ENCODE measurements at regions not wholly inside any gene's neighbourhood (a gene's known extent, or its start where the extent isn't known, plus 50 kb on each side); places are given as distances from the start of the nearest gene placed in this dataset.

GRCh38 chr14:105876829-105877228 is 350.4 kb downstream of the TMEM121 start (continued):
- no peak for TF ChIP-seq CHD7 (IDR thresholded peaks at IDR 0.05; ENCODE audit: insufficient replicate concordance, low read length)
- TF ChIP-seq EGR1 (IDR thresholded peaks at IDR 0.05; ENCODE audit: borderline replicate concordance, low read depth, low read length), result no peak
- no peak for TF ChIP-seq KDM4A (IDR thresholded peaks at IDR 0.05; ENCODE audit: low read depth, low read length, severe bottlenecking)
- TF ChIP-seq SIRT6 (IDR thresholded peaks at IDR 0.05; ENCODE audit: low read length), result no peak
- no peak for TF ChIP-seq CBX5 (IDR thresholded peaks at IDR 0.05; ENCODE audit: low read depth, low read length)
- no peak for TF ChIP-seq CTCF (IDR thresholded peaks at IDR 0.05; ENCODE audit: control extremely low read depth in 1 of 3, insufficient read depth in 1 of 3, low read depth in 1 of 3, low read length in 3 of 3)
- no peak for TF ChIP-seq POLR2A (IDR thresholded peaks at IDR 0.05; ENCODE audit: control extremely low read depth in 1 of 2, low read depth in 2 of 2, low read length in 2 of 2)
- no peak for TF ChIP-seq TAF7 (optimal IDR thresholded peaks at IDR 0.05; ENCODE audit: borderline replicate concordance, low read depth, low read length)
- TF ChIP-seq JUND (IDR thresholded peaks at IDR 0.05; ENCODE audit: low read length), result no peak

Data from H1 (cell line).